KMS-11 (cell line): ENCODE measurements at regions not wholly inside any gene's neighbourhood (a gene's known extent, or its start where the extent isn't known, plus 50 kb on each side); places are given as distances from the start of the nearest gene placed in this dataset.
"Not testable (repeated sequence)": the region's sequence is repeated elsewhere in the genome, so short reads cannot be mapped to it uniquely, and the experiment has no call there.

ENCODE experiments used
- H2AFZ ChIP-seq: fragments of 200-600 bp; sonication (generic); 2 replicates; pipeline ENCODE4 v1.6.1; 2016; ENCODE audit warnings: antibody characterized with exemption, mixed run types, low read depth
- H3K27ac ChIP-seq: fragments of 200-600 bp; sonication (generic); 2 replicates; pipeline ENCODE4 v1.6.1; 2016; ENCODE audit warnings: mild to moderate bottlenecking, mixed run types
- H3K27me3 ChIP-seq: fragments of 200-600 bp; sonication (generic); 2 replicates; pipeline ENCODE4 v1.6.1; 2017; ENCODE audit warnings: mild to moderate bottlenecking, low read depth, mixed run types, moderate library complexity; ENCODE audit not compliant: insufficient read depth
- H3K36me3 ChIP-seq: fragments of 200-600 bp; sonication (generic); 2 replicates; pipeline ENCODE4 v1.6.1; 2017; ENCODE audit warnings: mild to moderate bottlenecking, mixed run types; ENCODE audit not compliant: insufficient read depth
- H3K4me1 ChIP-seq: fragments of 200-600 bp; sonication (generic); 2 replicates; pipeline ENCODE4 v1.6.1; 2016; ENCODE audit warnings: mild to moderate bottlenecking, low read depth, mixed run types; ENCODE audit not compliant: poor library complexity, severe bottlenecking
- H3K4me2 ChIP-seq: fragments of 200-600 bp; sonication (generic); 2 replicates; pipeline ENCODE4 v1.7.0; 2016; ENCODE audit warnings: mild to moderate bottlenecking, mixed run types
- H3K4me3 ChIP-seq: fragments of 200-600 bp; sonication (generic); IDR thresholded peaks from 2 replicates; pipeline ENCODE4 v1.6.1; 2017; ENCODE audit warnings: low read depth, low read length, mixed read lengths; ENCODE audit not compliant: insufficient read depth
- H3K79me2 ChIP-seq: fragments of 200-600 bp; sonication (generic); 2 replicates; pipeline ENCODE4 v1.6.1; 2016; ENCODE audit warnings: low read depth, mixed run types; ENCODE audit not compliant: insufficient read depth
- H3K9ac ChIP-seq: fragments of 200-600 bp; sonication (generic); 2 replicates; pipeline ENCODE4 v1.6.1; 2016; ENCODE audit warnings: mild to moderate bottlenecking, mixed run types
- H4K20me1 ChIP-seq: fragments of 200-600 bp; sonication (generic); 2 replicates; pipeline ENCODE4 v1.6.1; 2016; ENCODE audit warnings: mild to moderate bottlenecking, mixed run types; ENCODE audit not compliant: insufficient read depth
- TF ChIP-seq, protein P1 (sequence below): fragments of 200-600 bp; sonication (generic); conservative IDR thresholded peaks from 2 replicates; pipeline ENCODE4 v1.6.1; 2017; ENCODE audit warnings: low read depth, mild to moderate bottlenecking, antibody characterized with exemption, low read length, moderate library complexity, mixed read lengths

DNA sequence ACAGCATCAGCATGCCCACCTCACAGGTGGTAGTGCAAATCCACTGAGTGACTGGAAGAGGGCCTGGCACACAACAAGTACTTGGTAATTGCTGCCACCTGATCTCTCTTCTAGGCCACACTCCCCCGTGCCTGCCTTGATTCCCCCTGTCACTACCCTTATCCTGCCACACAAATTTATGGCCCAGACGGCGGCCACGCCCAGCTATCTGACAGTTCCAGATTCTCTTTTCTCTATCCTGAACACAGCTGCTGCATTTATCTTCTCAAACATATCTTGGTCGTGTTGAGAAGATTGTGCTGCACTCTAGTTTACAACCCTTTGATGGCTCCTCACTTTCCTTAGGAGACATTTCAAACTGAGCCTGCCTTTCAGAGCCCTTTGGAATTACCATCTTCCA lies 585.2 kb downstream of the NTRK3 start:
- no peaks in the 10 kb centered on the region for H3K4me1 ChIP-seq
- H3K79me2 ChIP-seq = no peaks in the 10 kb centered on the region
- no peaks in the 10 kb centered on the region for H3K36me3 ChIP-seq
- H3K4me3 ChIP-seq = no peak overlapping the region
- no peak overlapping the region for H3K9ac ChIP-seq
- no peaks in the 10 kb centered on the region for H3K27me3 ChIP-seq
- H3K27ac ChIP-seq = no peak overlapping the region
- H2AFZ ChIP-seq = no peak overlapping the region
- H3K4me2 ChIP-seq = no peak overlapping the region
- TF ChIP-seq, protein P1, sequence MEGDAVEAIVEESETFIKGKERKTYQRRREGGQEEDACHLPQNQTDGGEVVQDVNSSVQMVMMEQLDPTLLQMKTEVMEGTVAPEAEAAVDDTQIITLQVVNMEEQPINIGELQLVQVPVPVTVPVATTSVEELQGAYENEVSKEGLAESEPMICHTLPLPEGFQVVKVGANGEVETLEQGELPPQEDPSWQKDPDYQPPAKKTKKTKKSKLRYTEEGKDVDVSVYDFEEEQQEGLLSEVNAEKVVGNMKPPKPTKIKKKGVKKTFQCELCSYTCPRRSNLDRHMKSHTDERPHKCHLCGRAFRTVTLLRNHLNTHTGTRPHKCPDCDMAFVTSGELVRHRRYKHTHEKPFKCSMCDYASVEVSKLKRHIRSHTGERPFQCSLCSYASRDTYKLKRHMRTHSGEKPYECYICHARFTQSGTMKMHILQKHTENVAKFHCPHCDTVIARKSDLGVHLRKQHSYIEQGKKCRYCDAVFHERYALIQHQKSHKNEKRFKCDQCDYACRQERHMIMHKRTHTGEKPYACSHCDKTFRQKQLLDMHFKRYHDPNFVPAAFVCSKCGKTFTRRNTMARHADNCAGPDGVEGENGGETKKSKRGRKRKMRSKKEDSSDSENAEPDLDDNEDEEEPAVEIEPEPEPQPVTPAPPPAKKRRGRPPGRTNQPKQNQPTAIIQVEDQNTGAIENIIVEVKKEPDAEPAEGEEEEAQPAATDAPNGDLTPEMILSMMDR = no peak
- H4K20me1 ChIP-seq = no peaks in the 10 kb centered on the region

DNA sequence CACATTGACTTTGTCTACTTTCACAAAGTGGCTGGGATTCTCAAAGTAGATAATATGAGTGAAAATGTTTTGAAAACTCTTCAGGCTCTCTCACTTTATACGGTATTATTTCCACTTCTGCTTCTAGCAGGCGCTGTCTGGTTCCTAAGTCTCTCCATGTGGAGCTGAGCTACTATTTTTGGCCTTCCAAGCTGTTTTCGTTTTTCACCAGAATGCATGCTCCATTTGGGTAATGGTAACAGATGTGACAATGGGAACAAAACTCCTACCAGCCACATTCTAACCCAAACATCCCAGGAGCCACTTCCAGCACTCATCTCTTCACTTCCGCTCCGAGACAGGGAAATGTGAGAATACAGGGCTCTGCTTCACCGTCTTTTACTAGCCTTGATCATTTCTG lies 586.7 kb downstream of the NTRK3 start:
- Histone ChIP-seq H3K4me2 (no peak overlapping the region), H3K4me1 (no peaks in the 10 kb centered on the region), H3K36me3 (no peaks in the 10 kb centered on the region), H3K9ac (no peak overlapping the region), H3K4me3 (no peak overlapping the region), H3K79me2 (no peaks in the 10 kb centered on the region), H3K27ac (no peak overlapping the region), H2AFZ (no peak overlapping the region), H3K27me3 (no peaks in the 10 kb centered on the region), H4K20me1 (no peaks in the 10 kb centered on the region)
- TF ChIP-seq, protein P1 = no peak

DNA sequence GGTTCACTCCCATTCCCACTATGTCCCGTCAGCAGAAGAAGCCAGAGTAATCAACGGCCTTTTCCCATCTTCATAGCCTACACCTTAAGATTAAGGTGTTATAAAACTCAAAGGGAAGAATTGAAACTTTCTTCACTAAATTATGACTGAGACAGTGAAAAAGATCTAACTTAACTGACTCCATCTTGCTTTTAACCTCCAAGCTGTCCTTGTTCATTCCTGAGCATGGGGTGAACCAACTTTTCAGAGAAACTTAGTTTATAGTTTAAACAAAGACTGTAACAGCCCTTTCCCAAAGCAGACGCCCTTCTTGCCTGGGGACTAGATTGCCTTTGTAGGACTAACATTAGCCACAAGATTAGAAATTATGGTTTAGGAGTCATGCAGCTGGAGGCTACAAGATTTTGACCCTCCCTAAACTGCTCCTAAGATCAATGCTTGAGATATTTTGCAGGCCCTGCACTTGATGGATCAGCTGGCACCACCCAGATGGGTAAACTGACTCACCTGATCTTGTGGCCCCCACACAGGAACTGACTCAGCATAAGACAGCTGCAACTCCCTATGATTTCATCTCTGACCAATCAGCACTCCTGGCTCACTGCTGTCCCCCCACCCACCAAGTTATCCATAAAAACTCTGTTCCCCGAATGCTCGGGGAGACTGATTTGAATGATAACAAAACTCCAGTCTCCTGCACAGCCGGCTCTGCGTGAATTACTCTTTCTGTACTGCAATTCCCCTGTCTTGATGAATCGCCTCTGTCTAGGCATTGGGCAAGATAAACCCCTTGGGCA lies 587.6 kb downstream of the NTRK3 start:
- H3K27ac ChIP-seq, H3K36me3 ChIP-seq, H3K4me2 ChIP-seq, H3K4me3 ChIP-seq, H2AFZ ChIP-seq, H3K4me1 ChIP-seq, H3K9ac ChIP-seq, H4K20me1 ChIP-seq, H3K27me3 ChIP-seq, H3K79me2 ChIP-seq: not testable (repeated sequence)

DNA sequence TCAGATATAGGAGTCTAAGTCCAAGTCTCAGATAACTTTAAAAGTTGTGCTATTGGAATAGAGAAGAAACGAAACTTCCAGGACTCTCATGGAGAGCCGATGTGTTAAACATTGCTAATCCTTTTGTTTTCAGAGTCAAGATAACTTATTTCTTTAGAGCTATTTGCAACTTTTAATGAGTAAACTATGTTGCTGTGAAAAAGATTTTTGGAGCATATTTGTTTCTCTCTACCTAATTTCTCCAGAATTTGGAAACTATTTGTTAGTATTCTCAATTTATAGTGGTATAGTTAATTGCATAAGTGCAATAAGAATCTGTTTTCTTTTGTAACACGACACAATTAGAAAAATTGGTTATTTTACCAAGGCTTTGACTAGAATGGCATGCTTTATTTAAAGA lies 588.9 kb downstream of the NTRK3 start:
- no peak overlapping the region for H3K9ac ChIP-seq
- H2AFZ ChIP-seq = no peak overlapping the region
- H3K27me3 ChIP-seq = no peaks in the 10 kb centered on the region
- H3K4me2 ChIP-seq = no peak overlapping the region
- H3K4me1 ChIP-seq = no peaks in the 10 kb centered on the region
- no peak overlapping the region for H3K27ac ChIP-seq
- TF ChIP-seq, protein P1 = no peak
- no peak overlapping the region for H3K4me3 ChIP-seq
- no peaks in the 10 kb centered on the region for H4K20me1 ChIP-seq
- H3K79me2 ChIP-seq = no peaks in the 10 kb centered on the region
- H3K36me3 ChIP-seq = no peaks in the 10 kb centered on the region

DNA sequence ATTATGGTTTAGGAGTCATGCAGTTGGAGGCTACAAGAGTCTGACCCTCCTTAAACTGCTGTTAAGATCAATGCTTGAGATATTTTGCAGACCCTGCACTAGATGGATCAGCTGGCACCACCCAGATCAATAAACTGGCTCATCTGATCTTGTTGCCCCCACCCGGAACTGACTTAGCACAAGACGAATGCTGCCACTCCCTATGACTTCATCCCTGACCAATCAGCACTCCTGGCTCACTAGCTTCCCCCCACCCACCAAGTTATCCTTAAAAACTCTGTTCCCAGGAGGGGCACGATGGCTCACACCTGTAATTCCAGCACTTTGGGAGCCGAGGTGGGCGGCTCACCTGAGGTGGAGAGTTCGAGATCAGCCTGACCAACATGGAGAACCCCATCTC lies 594.0 kb downstream of the NTRK3 start:
- Histone ChIP-seq H3K27ac (no peak overlapping the region), H3K79me2 (no peaks in the 10 kb centered on the region), H3K36me3 (no peaks in the 10 kb centered on the region), H3K9ac (no peak overlapping the region), H4K20me1 (no peaks in the 10 kb centered on the region), H3K4me2 (no peak overlapping the region), H3K4me3 (no peak overlapping the region), H2AFZ (no peak overlapping the region), H3K4me1 (no peaks in the 10 kb centered on the region), H3K27me3 (no peaks in the 10 kb centered on the region)
- TF ChIP-seq, protein P1 = no peak
